ENCODE measurements at regions not wholly inside any gene's neighbourhood (a gene's known extent, or its start where the extent isn't known, plus 50 kb on each side); places are given as distances from the start of the nearest gene placed in this dataset.

- no TSS peak for BruUV-seq (replicated peaks)
- Histone ChIP-seq H3K27me3 (replicated peaks; ENCODE audit: insufficient read depth, low read depth, low read length, poor library complexity) (peaks cover 40% of the 10 kb centered on the region), H3K9me3 (ENCODE audit: low read depth, low read length, poor library complexity, severe bottlenecking) (no peaks in the 10 kb centered on the region), H3K4me1 (ENCODE audit: insufficient read depth, low read length, poor library complexity, severe bottlenecking) (no peaks in the 10 kb centered on the region), H3K4me3 (ENCODE audit: low read depth, low read length, poor library complexity, severe bottlenecking) (no peak overlapping the region), H3K36me3 (ENCODE audit: insufficient read depth, low read length, poor library complexity, severe bottlenecking) (no peaks in the 10 kb centered on the region), H3K27ac (ENCODE audit: low read depth, low read length, poor library complexity, severe bottlenecking) (no peak overlapping the region)
- TF ChIP-seq EZH2 (IDR thresholded peaks at IDR 0.05; ENCODE audit: borderline replicate concordance, low read depth, low read length, poor library complexity, severe bottlenecking) (no peak), CTCF (conservative IDR thresholded peaks at IDR 0.05; ENCODE audit: low read depth, low read length) (no peak)
- POLR2A ChIA-PET (ENCODE audit: low non-redundant PET): no interaction called here
- DNase-seq (ENCODE audit: low spot score): no peak
- CTCF ChIA-PET: interaction anchor here (0.6 kb wide), 1 partner anchor 51 kb away, joined by 3 read pairs; no protein-coding TSS in a partner anchor
- intact Hi-C loops (cut with micrococcal nuclease; ENCODE audit: unreplicated experiment): no loop called here
Measured at GRCh38 chr7:86956567-86956966, 102.9 kb downstream of the ELAPOR2 start.

GRCh38 chr7:86955895-86956503 is 103.5 kb downstream of the ELAPOR2 start:
- Histone ChIP-seq H3K27ac (ENCODE audit: low read depth, low read length, poor library complexity, severe bottlenecking) (no peak overlapping the region), H3K4me1 (ENCODE audit: insufficient read depth, low read length, poor library complexity, severe bottlenecking) (no peaks in the 10 kb centered on the region), H3K9me3 (ENCODE audit: low read depth, low read length, poor library complexity, severe bottlenecking) (no peaks in the 10 kb centered on the region), H3K36me3 (ENCODE audit: insufficient read depth, low read length, poor library complexity, severe bottlenecking) (no peaks in the 10 kb centered on the region), H3K4me3 (ENCODE audit: low read depth, low read length, poor library complexity, severe bottlenecking) (no peak overlapping the region), H3K27me3 (replicated peaks; ENCODE audit: insufficient read depth, low read depth, low read length, poor library complexity) (peaks cover 40% of the 10 kb centered on the region)
- no TSS peak for BruUV-seq (replicated peaks)
- ChIA-PET CTCF (interaction anchor here (0.6 kb wide), 1 partner anchor 51 kb away, joined by 3 read pairs; no protein-coding TSS in a partner anchor), POLR2A (ENCODE audit: low non-redundant PET) (no interaction called here)
- DNase-seq (ENCODE audit: low spot score): no peak
- no peak for TF ChIP-seq EZH2 (IDR thresholded peaks at IDR 0.05; ENCODE audit: borderline replicate concordance, low read depth, low read length, poor library complexity, severe bottlenecking)
- TF ChIP-seq CTCF (conservative IDR thresholded peaks at IDR 0.05; ENCODE audit: low read depth, low read length): no peak
- intact Hi-C loops (cut with micrococcal nuclease; ENCODE audit: unreplicated experiment): no loop called here

- H3K9me3 ChIP-seq (ENCODE audit: low read depth, low read length, poor library complexity, severe bottlenecking): no peaks in the 10 kb centered on the region
- no peaks in the 10 kb centered on the region for H3K4me1 ChIP-seq (ENCODE audit: insufficient read depth, low read length, poor library complexity, severe bottlenecking)
- no peak overlapping the region for H3K4me3 ChIP-seq (ENCODE audit: low read depth, low read length, poor library complexity, severe bottlenecking)
- ChIA-PET POLR2A (ENCODE audit: low non-redundant PET) (no interaction called here), CTCF (no interaction called here)
- intact Hi-C loops (cut with micrococcal nuclease; ENCODE audit: unreplicated experiment): no loop called here
- H3K36me3 ChIP-seq (ENCODE audit: insufficient read depth, low read length, poor library complexity, severe bottlenecking): no peaks in the 10 kb centered on the region
- no peak for TF ChIP-seq EZH2 (IDR thresholded peaks at IDR 0.05; ENCODE audit: borderline replicate concordance, low read depth, low read length, poor library complexity, severe bottlenecking)
- no peak for TF ChIP-seq CTCF (conservative IDR thresholded peaks at IDR 0.05; ENCODE audit: low read depth, low read length)
- H3K27ac ChIP-seq (ENCODE audit: low read depth, low read length, poor library complexity, severe bottlenecking): no peak overlapping the region
- no peak for DNase-seq (ENCODE audit: low spot score)
- peaks cover 40% of the 10 kb centered on the region for H3K27me3 ChIP-seq (replicated peaks; ENCODE audit: insufficient read depth, low read depth, low read length, poor library complexity)
- BruUV-seq (replicated peaks): no TSS peak
Measured at GRCh38 chr7:86954971-86955370, 104.5 kb downstream of the ELAPOR2 start.

All from A673 (cell line).